OCI-LY1 (cell line): ENCODE measurements at regions not wholly inside any gene's neighbourhood (a gene's known extent, or its start where the extent isn't known, plus 50 kb on each side); places are given as distances from the start of the nearest gene placed in this dataset.

Source experiments
- H2AFZ ChIP-seq: fragments of 200-600 bp; sonication (generic), shearing (Covaris generic); 2 replicates; pipeline ENCODE4 v1.6.0; 2014; ENCODE audit warnings: antibody characterized with exemption, mild to moderate bottlenecking, low read length
- H3F3A ChIP-seq: fragments of 200-600 bp; sonication (generic), shearing (Covaris generic); 2 replicates; pipeline ENCODE4 v1.6.0; 2014; ENCODE audit warnings: mild to moderate bottlenecking, antibody characterized with exemption, low read length, moderate library complexity; ENCODE audit not compliant: insufficient read depth
- H3K27ac ChIP-seq: fragments of 200-600 bp; sonication (generic); 2 replicates; pipeline ENCODE4 v1.5.1; 2014; ENCODE audit warnings: low read length, mixed run types, mild to moderate bottlenecking, low read depth; ENCODE audit not compliant: poor library complexity, severe bottlenecking
- H3K27me3 ChIP-seq: fragments of 200-600 bp; sonication (generic); 2 replicates; pipeline ENCODE4 v1.6.0; 2014; ENCODE audit warnings: antibody characterized with exemption, mild to moderate bottlenecking, low read length, moderate library complexity; ENCODE audit not compliant: insufficient read depth
- H3K36me3 ChIP-seq: fragments of 200-600 bp; sonication (generic); 2 replicates; pipeline ENCODE4 v1.6.1; 2014; ENCODE audit warnings: mild to moderate bottlenecking, antibody characterized with exemption, low read length, moderate library complexity, mixed read lengths; ENCODE audit not compliant: insufficient read depth
- H3K4me1 ChIP-seq: fragments of 200-600 bp; sonication (generic); 2 replicates; pipeline ENCODE4 v1.5.1; 2014; ENCODE audit warnings: mild to moderate bottlenecking, low read length, moderate library complexity; ENCODE audit not compliant: insufficient read depth, severe bottlenecking
- H3K4me2 ChIP-seq: fragments of 200-600 bp; sonication (generic), shearing (Covaris generic); 2 replicates; pipeline ENCODE4 v1.6.1; 2014; ENCODE audit warnings: low read length
- H3K4me3 ChIP-seq: fragments of 200-600 bp; sonication (generic); 2 replicates; pipeline ENCODE4 v1.5.1; 2014; ENCODE audit warnings: low read length, low read depth, mild to moderate bottlenecking, mixed read lengths; ENCODE audit not compliant: poor library complexity, severe bottlenecking
- H3K79me2 ChIP-seq: fragments of 200-600 bp; shearing (Covaris generic); 2 replicates; pipeline ENCODE4 v1.6.1; 2016; ENCODE audit warnings: mixed run types, low read length, mixed read lengths; ENCODE audit not compliant: insufficient read depth
- H3K9ac ChIP-seq: fragments of 200-600 bp; sonication (generic), shearing (Covaris generic); 2 replicates; pipeline ENCODE4 v1.6.1; 2014; ENCODE audit warnings: mild to moderate bottlenecking, low read length, mixed read lengths
- H3K9me2 ChIP-seq: fragments of 200-600 bp; sonication (generic), shearing (Covaris generic); 2 replicates; pipeline ENCODE4 v1.6.1; 2014; ENCODE audit warnings: low read depth, mild to moderate bottlenecking, low read length, mixed read lengths
- H3K9me3 ChIP-seq: fragments of 200-600 bp; shearing (Covaris generic); 2 replicates; pipeline ENCODE4 v1.6.1; 2014; ENCODE audit warnings: low read length, mixed read lengths
- H4K20me1 ChIP-seq: fragments of 200-600 bp; sonication (generic), shearing (Covaris generic); 2 replicates; pipeline ENCODE4 v1.6.0; 2016; ENCODE audit warnings: mild to moderate bottlenecking, low read length; ENCODE audit not compliant: insufficient read depth
- CTCF ChIP-seq: fragments of 200-600 bp; sonication (generic), shearing (Covaris generic); IDR thresholded peaks from 2 replicates; pipeline ENCODE4 v1.5.1; 2017; ENCODE audit warnings: mild to moderate bottlenecking, antibody characterized with exemption, low read length, moderate library complexity, mixed read lengths
- EZH2 ChIP-seq: fragments of 200-600 bp; sonication (generic), shearing (Covaris generic); IDR thresholded peaks from 2 replicates; pipeline ENCODE4 v1.8.0; 2017; ENCODE audit warnings: borderline replicate concordance, mixed run types, mild to moderate bottlenecking, antibody characterized with exemption, low read length, moderate library complexity, mixed read lengths

- no peaks in the 10 kb centered on the region for H3K79me2 ChIP-seq
- H2AFZ ChIP-seq: no peak overlapping the region
- H3K36me3 ChIP-seq: no peaks in the 10 kb centered on the region
- H3K27me3 ChIP-seq: no peaks in the 10 kb centered on the region
- no peaks in the 10 kb centered on the region for H3K9me3 ChIP-seq
- H3K4me1 ChIP-seq: no peaks in the 10 kb centered on the region
- H3K9ac ChIP-seq: no peak overlapping the region
- no peak overlapping the region for H3K27ac ChIP-seq
- no peak overlapping the region for H3K4me2 ChIP-seq
- no peaks in the 10 kb centered on the region for H4K20me1 ChIP-seq
- no peaks in the 10 kb centered on the region for H3F3A ChIP-seq
- no peak overlapping the region for H3K4me3 ChIP-seq
- TF ChIP-seq CTCF (no peak), EZH2 (no peak)
- no peaks in the 10 kb centered on the region for H3K9me2 ChIP-seq
These were observed 1325.2 kb upstream of the PRR20A start for GRCh38 chr13:55815458-55816033.

- Histone ChIP-seq H4K20me1 (no peaks in the 10 kb centered on the region), H3K4me2 (no peak overlapping the region), H3K9me3 (no peaks in the 10 kb centered on the region), H3K79me2 (no peaks in the 10 kb centered on the region), H3F3A (no peaks in the 10 kb centered on the region), H3K27me3 (no peaks in the 10 kb centered on the region), H3K9me2 (no peaks in the 10 kb centered on the region), H2AFZ (no peak overlapping the region), H3K27ac (no peak overlapping the region), H3K4me3 (no peak overlapping the region), H3K36me3 (no peaks in the 10 kb centered on the region), H3K4me1 (no peaks in the 10 kb centered on the region), H3K9ac (no peak overlapping the region)
- TF ChIP-seq CTCF: no peak
- TF ChIP-seq EZH2: no peak
These were observed 1323.6 kb upstream of the PRR20A start for GRCh38 chr13:55816976-55817601.

- TF ChIP-seq CTCF (no peak), EZH2 (no peak)
These were observed 1319.9 kb upstream of the PRR20A start for GRCh38 chr13:55820817-55821216.

More at GRCh38 chr13:55820817-55821216, 1319.9 kb upstream of the PRR20A start:
- H3K27ac ChIP-seq: no peak overlapping the region
- no peak overlapping the region for H3K4me2 ChIP-seq
- H4K20me1 ChIP-seq: no peaks in the 10 kb centered on the region
- no peaks in the 10 kb centered on the region for H3K36me3 ChIP-seq
- no peak overlapping the region for H3K4me3 ChIP-seq
- H3K27me3 ChIP-seq: no peaks in the 10 kb centered on the region
- H3F3A ChIP-seq: no peaks in the 10 kb centered on the region
- H3K9me3 ChIP-seq: no peaks in the 10 kb centered on the region
- H3K4me1 ChIP-seq: no peaks in the 10 kb centered on the region
- H3K9me2 ChIP-seq: no peaks in the 10 kb centered on the region
- H3K9ac ChIP-seq: no peak overlapping the region
- H3K79me2 ChIP-seq: no peaks in the 10 kb centered on the region
- no peak overlapping the region for H2AFZ ChIP-seq
